ENCODE measurements at regions not wholly inside any gene's neighbourhood (a gene's known extent, or its start where the extent isn't known, plus 50 kb on each side); places are given as distances from the start of the nearest gene placed in this dataset.

DNA sequence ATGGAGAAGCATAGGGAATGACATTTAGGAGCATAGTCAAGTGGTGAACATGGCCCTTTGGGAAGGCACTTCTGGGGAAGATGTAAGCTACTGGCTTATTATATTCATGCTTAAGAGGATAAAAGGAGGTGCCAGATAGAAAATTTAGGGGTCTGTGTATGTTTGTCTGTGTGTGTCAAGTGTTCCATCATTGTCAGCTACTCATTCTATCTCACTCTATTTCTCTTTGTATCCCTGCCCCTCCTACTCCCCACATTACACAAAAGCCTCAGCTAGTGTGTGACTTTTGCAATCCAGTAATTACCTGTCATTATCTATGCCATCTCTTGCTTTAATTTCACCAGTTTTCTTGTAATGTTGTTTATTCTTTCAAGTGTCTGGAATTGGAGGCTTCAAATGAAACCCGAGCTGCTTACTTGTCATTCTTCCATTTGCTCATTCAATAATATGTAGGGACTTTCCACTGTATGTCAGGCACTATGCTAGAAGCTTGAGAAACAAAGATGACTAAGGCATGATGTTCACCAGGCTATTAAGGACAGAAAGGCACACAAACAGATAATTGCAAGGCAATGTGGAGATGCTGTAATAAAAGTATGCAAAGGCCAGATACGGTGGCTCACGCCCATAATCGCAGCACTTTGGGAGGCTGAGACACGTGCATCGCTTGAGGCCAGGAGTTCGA lies 229.8 kb upstream of the TEX13C start:
- TF ChIP-seq EZH2 (IDR thresholded peaks at IDR 0.05; ENCODE audit: low read length) (no peak), CTCF (optimal IDR thresholded peaks at IDR 0.05 in 1 of 3, IDR thresholded peaks at IDR 0.05 in 1 of 3, conservative IDR thresholded peaks at IDR 0.05 in 1 of 3; ENCODE audit: extremely low read depth in 1 of 3, insufficient read depth in 2 of 3, low read length in 3 of 3) (no peak)
